IMR-90 (cell line): ENCODE measurements at regions not wholly inside any gene's neighbourhood (a gene's known extent, or its start where the extent isn't known, plus 50 kb on each side); places are given as distances from the start of the nearest gene placed in this dataset.

ENCODE experiments used
- ATAC-seq: fragments of 200-7000 bp; cut with Tn5 transposase; 2 replicates; pipeline ENCODE4 v1.9.1; 2020; ENCODE audit warnings: low read depth, mild to moderate bottlenecking, moderate library complexity
- BruUV-seq: library from RNA; stranded (reverse); fragments of 400-500 nt; replicated peaks from 2 replicates; lab custom pipeline; 2021; lab: Mats Ljungman, UMichigan
- CTCF ChIA-PET: fragments of 300-600 bp; formaldehyde crosslinking; extraction: SDS; loops from one replicate; lab custom pipeline; 2021; ENCODE audit warnings: antibody characterized with exemption; lab: Yijun Ruan, JAX
- POLR2A ChIA-PET: fragments of 300-600 bp; sonication (Branson Sonifier 250); formaldehyde crosslinking; loops from one replicate; lab custom pipeline; 2022; ENCODE audit warnings: antibody characterized with exemption; ENCODE audit not compliant: unreplicated experiment; lab: Charles Lee
- DNase-seq: peaks from one replicate; pipeline ENCODE4 v3.0.0; 2013
- H2AFZ ChIP-seq: replicated peaks from 2 replicates; pipeline ENCODE3; 2013; ENCODE audit warnings: low read length, mild to moderate bottlenecking; ENCODE audit not compliant: poor library complexity
- H2AK5ac ChIP-seq: 2 replicates; pipeline ENCODE4 v1.6.1; 2013; ENCODE audit warnings: low read depth, low read length, inconsistent platforms
- H2AK9ac ChIP-seq: replicated peaks from 2 replicates; pipeline ENCODE3; 2013; ENCODE audit warnings: mild to moderate bottlenecking, low read depth, low read length, moderate library complexity; ENCODE audit not compliant: poor library complexity
- H2BK120ac ChIP-seq: 2 replicates; pipeline ENCODE4 v1.6.1; 2013; ENCODE audit warnings: low read depth, low read length, inconsistent platforms
- H2BK15ac ChIP-seq: 3 replicates; pipeline ENCODE4 v1.6.1; 2013; ENCODE audit warnings: low read depth, low read length, inconsistent platforms
- H2BK20ac ChIP-seq: 2 replicates; pipeline ENCODE4 v1.6.1; 2013; ENCODE audit warnings: low read depth, mild to moderate bottlenecking, inconsistent platforms, low read length, moderate library complexity
- H2BK5ac ChIP-seq: 2 replicates; pipeline ENCODE4 v1.6.1; 2013; ENCODE audit warnings: mild to moderate bottlenecking, low read depth, low read length, inconsistent platforms; ENCODE audit not compliant: poor library complexity, severe bottlenecking
- H3K14ac ChIP-seq: replicated peaks from 2 replicates; pipeline ENCODE4 v1.6.1; 2013; ENCODE audit warnings: low read depth, low read length, inconsistent platforms
- H3K18ac ChIP-seq: 2 replicates; pipeline ENCODE4 v1.6.1; 2013; ENCODE audit warnings: low read depth, low read length, control low read depth
- H3K23ac ChIP-seq: 2 replicates; pipeline ENCODE4 v1.6.1; 2013; ENCODE audit warnings: low read depth, low read length, inconsistent platforms
- H3K27ac ChIP-seq: 2 replicates; pipeline ENCODE4 v1.5.1; 2013; ENCODE audit warnings: mild to moderate bottlenecking, control low read depth, low read length; ENCODE audit not compliant: insufficient read depth
- H3K27me3 ChIP-seq: 2 replicates; pipeline ENCODE4 v1.6.1; 2013; ENCODE audit warnings: low read length; ENCODE audit not compliant: control insufficient read depth, insufficient read depth
- H3K36me3 ChIP-seq: 2 replicates; pipeline ENCODE4 v1.6.1; 2013; ENCODE audit warnings: low read length, mixed read lengths; ENCODE audit not compliant: control insufficient read depth, insufficient read depth
- H3K4ac ChIP-seq: 2 replicates; pipeline ENCODE4 v1.6.1; 2013; ENCODE audit warnings: low read depth, low read length, inconsistent platforms
- H3K4me1 ChIP-seq: 2 replicates; pipeline ENCODE4 v1.6.1; 2013; ENCODE audit warnings: low read length, mixed read lengths; ENCODE audit not compliant: control insufficient read depth, insufficient read depth
- H3K4me2 ChIP-seq: 2 replicates; pipeline ENCODE4 v1.6.1; 2013; ENCODE audit warnings: low read depth, mild to moderate bottlenecking, control low read depth, low read length, moderate library complexity
- H3K4me3 ChIP-seq: 2 replicates; pipeline ENCODE4 v1.5.1; 2013; ENCODE audit warnings: low read depth, mild to moderate bottlenecking, control low read depth, low read length, moderate library complexity; ENCODE audit not compliant: insufficient read depth
- H3K56ac ChIP-seq: 2 replicates; pipeline ENCODE4 v1.6.1; 2013; ENCODE audit warnings: low read length, inconsistent platforms; ENCODE audit not compliant: insufficient read depth; ENCODE audit errors: extremely low read depth
- H3K79me1 ChIP-seq, 2 experiments: 2 replicates each; pipeline ENCODE4 v1.6.1; 2013; ENCODE audit warnings: low read length in 2 of 2, inconsistent platforms in 1 of 2, low read depth in 1 of 2
- H3K9ac ChIP-seq: 2 replicates; pipeline ENCODE4 v1.6.1; 2013; ENCODE audit warnings: low read depth, low read length, control low read depth
- H3K9me1 ChIP-seq: 2 replicates; pipeline ENCODE4 v1.6.1; 2013; ENCODE audit warnings: low read length, inconsistent platforms; ENCODE audit not compliant: insufficient read depth
- H3K9me3 ChIP-seq: 2 replicates; pipeline ENCODE4 v1.6.1; 2013; ENCODE audit warnings: low read length; ENCODE audit not compliant: control insufficient read depth, insufficient read depth
- H4K20me1 ChIP-seq: 2 replicates; pipeline ENCODE4 v1.6.1; 2013; ENCODE audit warnings: low read length, inconsistent platforms; ENCODE audit not compliant: insufficient read depth
- H4K5ac ChIP-seq: 2 replicates; pipeline ENCODE4 v1.6.1; 2013; ENCODE audit warnings: mild to moderate bottlenecking, low read depth, low read length, control low read depth
- H4K8ac ChIP-seq, 2 experiments: 2 replicates each; pipeline ENCODE4 v1.6.1; 2013; ENCODE audit warnings: low read depth in 2 of 2, low read length in 2 of 2, control low read depth in 1 of 2, inconsistent platforms in 1 of 2
- H4K91ac ChIP-seq: 2 replicates; pipeline ENCODE4 v1.6.1; 2013; ENCODE audit warnings: low read depth, low read length, inconsistent platforms; ENCODE audit not compliant: insufficient read depth
- BHLHE40 ChIP-seq: fragments of 150-350 bp; IDR thresholded peaks from 2 replicates; pipeline ENCODE4 v1.6.1; 2016; ENCODE audit warnings: mild to moderate bottlenecking, low read depth, low read length
- CHD1 ChIP-seq: IDR thresholded peaks from 2 replicates; pipeline ENCODE4 v1.6.1; 2012; ENCODE audit warnings: low read depth, low read length, improper control_type of control experiment
- MAFK ChIP-seq: IDR thresholded peaks from 2 replicates; pipeline ENCODE4 v1.6.1; 2012; ENCODE audit warnings: low read depth, low read length, improper control_type of control experiment
- WGBS, 2 experiments: methylation state at CpG; one replicate each; pipeline versions ENCODE4 v1.1.5 to v1.1.7; 2013; ENCODE audit warnings: missing lambda C conversion rate in 2 of 2; ENCODE audit not compliant: insufficient read length in 1 of 2; ENCODE audit errors: extremely low coverage in 2 of 2; 5-methylcytosine and 5-hydroxymethylcytosine counted together
- dilution Hi-C: fragments of 300-500 bp; cut with HindIII; formaldehyde crosslinking; loops from one replicate; pipeline ENCODE4 v1.14.3; 2018; ENCODE audit warnings: low sequenced_read_pairs; ENCODE audit not compliant: unreplicated experiment
- in situ Hi-C: fragments of 300-500 bp; cut with MboI; formaldehyde crosslinking; loops from 3 replicates; pipeline ENCODE4 v1.14.3; 2019; ENCODE audit warnings: low sequenced_read_pairs, inconsistent platforms, mixed read lengths
- intact Hi-C: fragments of 100-400 bp; cut with micrococcal nuclease; formaldehyde crosslinking; loops from 2 replicates; pipeline ENCODE4 v1.10.0; 2022

DNA sequence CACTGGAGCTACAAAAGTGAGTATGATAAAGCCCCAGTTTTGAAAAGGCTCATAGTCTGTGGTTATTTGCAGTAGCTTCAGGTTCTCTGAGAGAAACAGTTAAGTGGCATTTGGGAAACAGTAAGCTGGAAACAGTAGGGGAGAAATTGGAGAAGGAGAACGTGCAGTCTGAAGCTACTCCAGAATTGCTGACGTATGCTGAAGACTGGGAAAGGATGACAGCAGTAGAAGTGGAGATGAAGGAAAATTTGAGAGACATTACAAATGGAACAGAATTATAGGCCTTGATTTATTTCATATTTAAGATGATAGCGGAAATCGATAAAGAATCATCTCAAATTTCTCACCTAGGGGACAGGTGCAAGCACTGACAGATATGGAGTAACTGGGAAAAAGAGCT, 248.8 kb downstream of the CAAP1 start:
- Histone ChIP-seq H3K36me3 (no peaks in the 10 kb centered on the region), H3K4me1 (no peaks in the 10 kb centered on the region), H3K9me1 (no peaks in the 10 kb centered on the region), H4K20me1 (no peaks in the 10 kb centered on the region), H4K91ac (no peak overlapping the region), H2BK20ac (no peak overlapping the region), H3K9ac (no peak overlapping the region), H2BK120ac (no peak overlapping the region), H4K8ac (no peak overlapping the region), H3K9me3 (no peaks in the 10 kb centered on the region), H3K23ac (no peak overlapping the region), H3K4ac (no peak overlapping the region), H3K14ac (no peak overlapping the region), H4K5ac (no peak overlapping the region), H3K4me3 (no peak overlapping the region), H3K27me3 (no peaks in the 10 kb centered on the region), H3K79me1 (no peaks in the 10 kb centered on the region), H2BK5ac (no peak overlapping the region), H2AK9ac (no peak overlapping the region), H3K56ac (no peak overlapping the region), H3K27ac (no peak overlapping the region), H2BK15ac (no peak overlapping the region), H2AFZ (no peak overlapping the region), H3K18ac (no peak overlapping the region), H2AK5ac (no peak overlapping the region), H3K4me2 (no peak overlapping the region)
- CTCF ChIA-PET = no interaction called here
- TF ChIP-seq BHLHE40 = no peak
- TF ChIP-seq CHD1 = no peak
- peak; percentile 41; the same call in 1 of the 2 replicates for TF ChIP-seq MAFK
- ATAC-seq (no peak), DNase-seq (no peak)
- intact Hi-C loops = no loop called here
- in situ Hi-C loops = no loop called here
- POLR2A ChIA-PET = no interaction called here
- no TSS peak for BruUV-seq
- WGBS, 2 experiments = no CpG with 5 or more reads among the region's 4 CpGs
- dilution Hi-C loops = no loop called here
